ENCODE measurements at regions not wholly inside any gene's neighbourhood (a gene's known extent, or its start where the extent isn't known, plus 50 kb on each side); places are given as distances from the start of the nearest gene placed in this dataset.

GRCh38 chr22:49158741-49159564 lies 668.7 kb downstream of the BRD1 start:
- POLR2A ChIA-PET (ENCODE audit: unreplicated experiment): no interaction called here
- no TSS peak for BruUV-seq (replicated peaks)
- CTCF ChIA-PET: no interaction called here
- TF ChIP-seq CTCF (conservative IDR thresholded peaks at IDR 0.05; ENCODE audit: low read depth, low read length) (no peak), CHD1 (IDR thresholded peaks at IDR 0.05; ENCODE audit: low read depth, low read length) (no peak), POLR2A (IDR thresholded peaks at IDR 0.05; ENCODE audit: low read depth, low read length) (no peak), CEBPB (IDR thresholded peaks at IDR 0.05; ENCODE audit: low read depth, low read length) (no peak), NFE2L2 (IDR thresholded peaks at IDR 0.05; ENCODE audit: low read depth, low read length) (no peak), MAZ (IDR thresholded peaks at IDR 0.05; ENCODE audit: borderline replicate concordance, low read depth, low read length) (no peak), SMC3 (IDR thresholded peaks at IDR 0.05; ENCODE audit: low read depth, low read length) (no peak), MXI1 (IDR thresholded peaks at IDR 0.05; ENCODE audit: borderline replicate concordance, low read depth, low read length) (no peak)
- Histone ChIP-seq H3K79me1 (ENCODE audit: low read depth in 1 of 2, low read length in 2 of 2) (no peaks in the 10 kb centered on the region), H2AK9ac (replicated peaks; ENCODE audit: low read depth, low read length, poor library complexity) (no peak overlapping the region), H2BK120ac (ENCODE audit: low read depth, low read length) (no peak overlapping the region), H3K4me3 (ENCODE audit: insufficient read depth, low read depth, low read length) (no peak overlapping the region), H4K8ac (ENCODE audit: low read depth in 2 of 2, low read length in 2 of 2) (no peak overlapping the region), H3K4me2 (ENCODE audit: low read depth, low read length) (no peak overlapping the region), H3K27ac (ENCODE audit: insufficient read depth, low read length) (no peak overlapping the region), H2BK20ac (ENCODE audit: low read depth, low read length) (no peak overlapping the region), H4K5ac (ENCODE audit: low read depth, low read length) (no peak overlapping the region), H3K36me3 (ENCODE audit: control insufficient read depth, insufficient read depth, low read length) (no peaks in the 10 kb centered on the region), H2BK5ac (ENCODE audit: low read depth, low read length, poor library complexity, severe bottlenecking) (no peak overlapping the region), H3K4me1 (ENCODE audit: control insufficient read depth, insufficient read depth, low read length) (no peaks in the 10 kb centered on the region), H3K9me1 (ENCODE audit: insufficient read depth, low read length) (no peaks in the 10 kb centered on the region), H3K56ac (ENCODE audit: extremely low read depth, insufficient read depth, low read length) (no peak overlapping the region), H4K91ac (ENCODE audit: insufficient read depth, low read depth, low read length) (no peak overlapping the region), H3K9me3 (ENCODE audit: control insufficient read depth, insufficient read depth, low read length) (peaks cover 63% of the 10 kb centered on the region), H3K4ac (ENCODE audit: low read depth, low read length) (no peak overlapping the region), H2BK15ac (ENCODE audit: low read depth, low read length) (no peak overlapping the region), H3K23ac (ENCODE audit: low read depth, low read length) (no peak overlapping the region), H2AFZ (replicated peaks; ENCODE audit: low read length, poor library complexity) (no peak overlapping the region), H2AK5ac (ENCODE audit: low read depth, low read length) (no peak overlapping the region), H3K9ac (ENCODE audit: low read depth, low read length) (no peak overlapping the region), H3K27me3 (ENCODE audit: control insufficient read depth, insufficient read depth, low read length) (no peaks in the 10 kb centered on the region), H3K14ac (replicated peaks; ENCODE audit: low read depth, low read length) (no peak overlapping the region), H4K20me1 (ENCODE audit: insufficient read depth, low read length) (no peaks in the 10 kb centered on the region), H3K18ac (ENCODE audit: low read depth, low read length) (no peak overlapping the region)
- no peak for ATAC-seq (ENCODE audit: low read depth)
- 68% methylated on average over 7 of the region's 19 CpGs; no CpG with 5 or more reads in 1 of the 2 experiments for WGBS, 2 experiments (ENCODE audit: extremely low coverage in 2 of 2, insufficient read length in 1 of 2)
- in situ Hi-C loops (cut with MboI; ENCODE audit: low sequenced_read_pairs) (no loop called here), dilution Hi-C loops (cut with HindIII; ENCODE audit: low sequenced_read_pairs, unreplicated experiment) (no loop called here), intact Hi-C loops (cut with micrococcal nuclease) (no loop called here)
- DNase-seq: no peak

Data from IMR-90 (cell line).